ENCODE measurements at regions not wholly inside any gene's neighbourhood (a gene's known extent, or its start where the extent isn't known, plus 50 kb on each side); places are given as distances from the start of the nearest gene placed in this dataset.

GRCh38 chr2:128742467-128742866, 423.8 kb upstream of the HS6ST1 start:
- peaks cover 21% of the 10 kb centered on the region for H3K4me1 Mint-ChIP-seq (ENCODE audit: low read depth)

GRCh38 chr2:128745946-128746345, 427.3 kb upstream of the HS6ST1 start:
- no peak overlapping the region for H3K4me3 Mint-ChIP-seq (ENCODE audit: low read depth)
- no peaks in the 10 kb centered on the region for H3K36me3 Mint-ChIP-seq (ENCODE audit: insufficient read depth)
- peaks cover 4% of the 10 kb centered on the region for H3K9me3 Mint-ChIP-seq (ENCODE audit: low read depth)
- peak overlapping the region; percentile 85 for H3K27ac Mint-ChIP-seq
- H3K27me3 Mint-ChIP-seq: no peaks in the 10 kb centered on the region
- peaks cover 25% of the 10 kb centered on the region for H3K4me1 Mint-ChIP-seq (ENCODE audit: low read depth)
- no peak for DNase-seq (ENCODE audit: low spot score, unreplicated experiment)
- no peak for TF ChIP-seq CTCF (IDR thresholded peaks at IDR 0.05; ENCODE audit: unreplicated experiment)

More at GRCh38 chr2:128742467-128742866, 423.8 kb upstream of the HS6ST1 start:
- DNase-seq (ENCODE audit: low spot score, unreplicated experiment): no peak
- Mint-ChIP-seq H3K27ac (no peak overlapping the region), H3K27me3 (peaks cover 8% of the 10 kb centered on the region), H3K9me3 (ENCODE audit: low read depth) (peaks cover 4% of the 10 kb centered on the region), H3K36me3 (ENCODE audit: insufficient read depth) (no peaks in the 10 kb centered on the region), H3K4me3 (ENCODE audit: low read depth) (no peak overlapping the region)
- no peak for TF ChIP-seq CTCF (IDR thresholded peaks at IDR 0.05; ENCODE audit: unreplicated experiment)

GRCh38 chr2:128746356-128746755, 427.7 kb upstream of the HS6ST1 start:
- Mint-ChIP-seq H3K27me3 (no peaks in the 10 kb centered on the region), H3K4me1 (ENCODE audit: low read depth) (peaks cover 25% of the 10 kb centered on the region), H3K27ac (peak overlapping the region; percentile 85), H3K4me3 (ENCODE audit: low read depth) (no peak overlapping the region), H3K36me3 (ENCODE audit: insufficient read depth) (no peaks in the 10 kb centered on the region), H3K9me3 (ENCODE audit: low read depth) (peaks cover 4% of the 10 kb centered on the region)
- no peak for TF ChIP-seq CTCF (IDR thresholded peaks at IDR 0.05; ENCODE audit: unreplicated experiment)
- no peak for DNase-seq (ENCODE audit: low spot score, unreplicated experiment)

- Mint-ChIP-seq H3K27me3 (peaks cover 8% of the 10 kb centered on the region), H3K9me3 (ENCODE audit: low read depth) (peaks cover 4% of the 10 kb centered on the region), H3K36me3 (ENCODE audit: insufficient read depth) (no peaks in the 10 kb centered on the region), H3K27ac (no peak overlapping the region), H3K4me1 (ENCODE audit: low read depth) (peaks cover 31% of the 10 kb centered on the region), H3K4me3 (ENCODE audit: low read depth) (no peak overlapping the region)
- no peak for DNase-seq (ENCODE audit: low spot score, unreplicated experiment)
- TF ChIP-seq CTCF (IDR thresholded peaks at IDR 0.05; ENCODE audit: unreplicated experiment): no peak
Measured at GRCh38 chr2:128748336-128748735, 429.7 kb upstream of the HS6ST1 start.

GRCh38 chr2:128748835-128749605, 430.4 kb upstream of the HS6ST1 start:
- no peak overlapping the region for H3K4me3 Mint-ChIP-seq (ENCODE audit: low read depth)
- no peak for DNase-seq (ENCODE audit: low spot score, unreplicated experiment)

More at GRCh38 chr2:128748835-128749605, 430.4 kb upstream of the HS6ST1 start:
- Mint-ChIP-seq H3K9me3 (ENCODE audit: low read depth) (peaks cover 4% of the 10 kb centered on the region), H3K27me3 (peaks cover 14% of the 10 kb centered on the region), H3K36me3 (ENCODE audit: insufficient read depth) (no peaks in the 10 kb centered on the region), H3K27ac (no peak overlapping the region), H3K4me1 (ENCODE audit: low read depth) (peaks cover 34% of the 10 kb centered on the region)
- TF ChIP-seq CTCF (IDR thresholded peaks at IDR 0.05; ENCODE audit: unreplicated experiment): no peak
